ENCODE measurements at regions not wholly inside any gene's neighbourhood (a gene's known extent, or its start where the extent isn't known, plus 50 kb on each side); places are given as distances from the start of the nearest gene placed in this dataset.

- peak; percentile 76 for DNase-seq (ENCODE audit: low spot score)
Observed at GRCh38 chr9:14428781-14429230, 114.9 kb upstream of the NFIB start.

- no peak for DNase-seq (ENCODE audit: low spot score)
Observed at GRCh38 chr9:14427419-14427818, 113.5 kb upstream of the NFIB start.

GRCh38 chr9:14424983-14425382, 111.0 kb upstream of the NFIB start:
- no peak for DNase-seq (ENCODE audit: low spot score)

GRCh38 chr9:14424289-14424688, 110.3 kb upstream of the NFIB start:
- no peak for DNase-seq (ENCODE audit: low spot score)

- DNase-seq (ENCODE audit: low spot score) = no peak
Observed at GRCh38 chr9:14423815-14424261, 109.9 kb upstream of the NFIB start.

GRCh38 chr9:14421291-14421690, 107.3 kb upstream of the NFIB start:
- DNase-seq (ENCODE audit: low spot score) = no peak

GRCh38 chr9:14418941-14419937, 105.3 kb upstream of the NFIB start:
- DNase-seq (ENCODE audit: low spot score) = peak; percentile 33

- no peak for DNase-seq (ENCODE audit: low spot score)
Observed at GRCh38 chr9:14418301-14418940, 104.5 kb upstream of the NFIB start.

GRCh38 chr9:14417237-14417636, 103.3 kb upstream of the NFIB start:
- no peak for DNase-seq (ENCODE audit: low spot score)

GRCh38 chr9:14415947-14416346, 102.0 kb upstream of the NFIB start:
- DNase-seq (ENCODE audit: low spot score) = no peak

GRCh38 chr9:14413812-14414211, 99.9 kb upstream of the NFIB start:
- no peak for DNase-seq (ENCODE audit: low spot score)

- DNase-seq (ENCODE audit: low spot score) = no peak
Observed at GRCh38 chr9:14412775-14413174, 98.8 kb upstream of the NFIB start.

- no peak for DNase-seq (ENCODE audit: low spot score)
Observed at GRCh38 chr9:14406463-14406862, 92.5 kb upstream of the NFIB start.

GRCh38 chr9:14405176-14405706, 91.3 kb upstream of the NFIB start:
- DNase-seq (ENCODE audit: low spot score) = no peak

- DNase-seq (ENCODE audit: low spot score) = peak; percentile 78
Observed at GRCh38 chr9:14403081-14403480, 89.1 kb upstream of the NFIB start.

GRCh38 chr9:14402583-14402982, 88.6 kb upstream of the NFIB start:
- DNase-seq (ENCODE audit: low spot score) = no peak

GRCh38 chr9:14401911-14402310, 88.0 kb upstream of the NFIB start:
- DNase-seq (ENCODE audit: low spot score) = peak; percentile 19

GRCh38 chr9:14400658-14400995, 86.7 kb upstream of the NFIB start:
- peak; percentile 68 for DNase-seq (ENCODE audit: low spot score)

GRCh38 chr9:14399756-14400657, 86.1 kb upstream of the NFIB start:
- DNase-seq (ENCODE audit: low spot score) = peak; percentile 40

GRCh38 chr9:14398473-14398872, 84.5 kb upstream of the NFIB start:
- peak; percentile 49 for DNase-seq (ENCODE audit: low spot score)

- no peak for DNase-seq (ENCODE audit: low spot score)
Observed at GRCh38 chr9:14396171-14396570, 82.2 kb upstream of the NFIB start.
